Aorta (tissue), 5 donors: ENCODE measurements at regions not wholly inside any gene's neighbourhood (a gene's known extent, or its start where the extent isn't known, plus 50 kb on each side); places are given as distances from the start of the nearest gene placed in this dataset.

ENCODE experiments used
- ATAC-seq: fragments of 200-7000 bp; cut with Tn5 transposase; one replicate; pipeline ENCODE4 v1.9.1; 2022; ENCODE audit warnings: moderate library complexity; ENCODE audit not compliant: low FRiP score
- DNase-seq, 2 donors: peaks; one replicate each; pipeline ENCODE4 v3.0.0-alpha.2; 2020
- H3K27ac ChIP-seq, 2 donors: one replicate each; pipeline ENCODE4 v1.5.1; 2013; ENCODE audit warnings: low read length in 2 of 2, mild to moderate bottlenecking in 2 of 2, moderate library complexity in 2 of 2, control low read depth in 1 of 2, inconsistent platforms in 1 of 2, low read depth in 1 of 2
- H3K27me3 ChIP-seq, 2 donors: one replicate each; pipeline ENCODE4 v1.6.1; 2013; ENCODE audit warnings: control low read depth in 1 of 2, low read length in 1 of 2, mild to moderate bottlenecking in 1 of 2, moderate library complexity in 1 of 2; ENCODE audit not compliant: insufficient read depth in 2 of 2, control insufficient read depth in 1 of 2
- H3K36me3 ChIP-seq, 2 donors: one replicate each; pipeline ENCODE4 v1.6.1; 2013; ENCODE audit warnings: control low read depth in 1 of 2, low read length in 1 of 2, mild to moderate bottlenecking in 1 of 2; ENCODE audit not compliant: insufficient read depth in 2 of 2, control insufficient read depth in 1 of 2
- H3K4me1 ChIP-seq, 2 donors: one replicate each; pipeline ENCODE4 v1.6.1; 2013; ENCODE audit warnings: low read length in 2 of 2, control low read depth in 1 of 2, mild to moderate bottlenecking in 1 of 2, moderate library complexity in 1 of 2; ENCODE audit not compliant: insufficient read depth in 2 of 2, control insufficient read depth in 1 of 2
- H3K4me3 ChIP-seq, 2 donors: one replicate each; pipeline ENCODE4 v1.5.1; 2013; ENCODE audit warnings: low read length in 2 of 2, control low read depth in 1 of 2, mild to moderate bottlenecking in 1 of 2
- H3K9me3 ChIP-seq: one replicate; pipeline ENCODE4 v1.6.1; 2013; ENCODE audit warnings: mild to moderate bottlenecking, low read length; ENCODE audit not compliant: control insufficient read depth
- WGBS, 2 donors: extraction: QIAGEN DNeasy Blood & Tissue Kit; methylation state at CpG; one replicate each; pipeline ENCODE4 v1.1.7; 2013; 5-methylcytosine and 5-hydroxymethylcytosine counted together
- intact Hi-C, 2 donors: fragments of 100-400 bp; cut with DNase I; formaldehyde crosslinking; loops; one replicate each; pipeline versions ENCODE4 v1.14.2 to v1.15.0; 2022
- donor health status: healthy with polysubstance abuse.
- donor health status: Bipolar disorder and iron deficiency.
- donor health status: DM: no; HTN: no; CAD: no.
- donor health status: DM: no; HTN: no; CAD: no.
- donor health status: DM: yes; HTN: yes; CAD: no.

DNA sequence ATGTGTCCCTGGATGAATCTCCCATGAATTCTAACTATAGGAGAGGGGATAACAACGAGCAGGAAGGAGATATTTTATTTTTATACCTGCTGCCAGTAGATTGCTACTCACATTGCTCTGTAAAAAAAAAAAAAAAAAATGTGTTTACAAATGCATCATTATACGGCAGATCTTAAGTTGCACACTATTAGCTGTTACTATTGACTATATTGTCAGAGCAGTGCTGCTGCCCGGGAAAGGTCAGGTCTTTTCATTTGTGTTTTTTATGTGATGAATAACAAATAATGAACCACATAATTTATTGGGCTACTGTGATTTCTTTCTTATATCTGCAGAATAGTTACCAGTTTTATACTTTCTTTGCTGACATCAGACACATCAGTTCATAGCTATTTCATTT lies 393.3 kb downstream of the C6orf118 start:
- H3K4me3 ChIP-seq: no peak overlapping the region
- H3K27ac ChIP-seq: no peak overlapping the region
- DNase-seq (no peak), ATAC-seq (no peak)
- no peaks in the 10 kb centered on the region for H3K4me1 ChIP-seq
- WGBS, 2 donors: 83 to 89% methylated on average over 3 of the region's 3 CpGs
- H3K36me3 ChIP-seq: no peaks in the 10 kb centered on the region
- no peaks in the 10 kb centered on the region for H3K27me3 ChIP-seq
- H3K9me3 ChIP-seq: peaks cover 5% of the 10 kb centered on the region
- intact Hi-C loops: no loop called here

DNA sequence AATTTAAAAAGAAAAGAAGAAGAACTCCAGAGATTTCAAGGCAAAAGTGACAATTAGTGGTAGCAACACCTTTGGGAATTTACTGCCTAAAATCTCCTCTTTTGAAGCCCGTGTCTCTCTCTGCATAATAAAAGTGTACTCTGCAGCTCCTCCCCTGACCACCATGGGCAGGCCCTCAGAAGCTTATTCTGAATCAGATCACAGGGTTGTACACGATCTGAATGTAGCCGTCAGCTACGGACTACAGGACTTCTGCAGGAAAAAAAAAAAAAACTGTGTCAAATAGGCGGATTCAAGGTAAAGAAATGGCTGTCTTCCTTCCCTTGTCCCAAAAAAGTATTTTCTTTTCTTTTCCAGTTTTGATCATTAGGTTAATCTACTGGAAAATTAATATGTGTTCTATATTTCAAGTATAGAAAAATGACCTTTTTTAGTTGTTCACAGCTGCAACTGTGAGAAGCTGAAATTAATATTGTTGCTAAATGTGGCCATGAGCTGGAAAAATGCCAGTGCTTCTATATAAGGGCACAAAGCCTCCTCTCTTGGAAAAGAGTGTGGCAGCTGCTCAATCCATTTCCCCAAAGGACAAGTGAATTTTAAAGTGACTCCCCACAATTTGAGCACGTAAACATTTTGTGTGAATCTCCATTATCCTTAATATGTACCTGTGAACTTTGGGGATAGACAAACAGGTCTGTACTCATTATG lies 397.4 kb downstream of the C6orf118 start:
- 4 to 12% methylated on average over 6 of the region's 6 CpGs for WGBS, 2 donors
- ATAC-seq (no peak), DNase-seq (no peak)
- Histone ChIP-seq H3K27me3 (no peaks in the 10 kb centered on the region), H3K9me3 (peaks cover 2% of the 10 kb centered on the region), H3K4me1 (no peaks in the 10 kb centered on the region), H3K4me3 (peak overlapping the region in 1 of 2 donors; percentile 36), H3K36me3 (no peaks in the 10 kb centered on the region), H3K27ac (no peak overlapping the region)
- intact Hi-C loops: no loop called here

DNA sequence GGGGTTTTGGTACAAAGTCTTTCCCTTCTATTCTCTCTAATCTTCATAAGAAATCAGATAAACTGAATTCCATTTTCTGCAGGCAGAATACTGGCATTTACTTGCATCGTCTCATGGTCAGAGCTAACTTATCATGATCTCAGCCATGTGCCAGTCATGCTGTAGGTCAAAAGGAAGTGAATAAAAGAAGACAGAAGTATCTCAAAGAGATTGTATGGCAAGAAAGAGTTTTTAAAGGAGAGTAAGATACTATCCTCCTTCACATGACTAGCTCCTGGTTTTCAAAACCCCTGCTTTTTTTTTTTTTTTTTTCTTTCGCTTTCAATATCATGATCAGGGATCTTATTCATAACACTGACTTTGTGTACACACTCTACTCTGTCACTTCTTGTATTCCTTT lies 398.3 kb downstream of the C6orf118 start:
- Histone ChIP-seq H3K36me3 (no peaks in the 10 kb centered on the region), H3K4me1 (no peaks in the 10 kb centered on the region), H3K27ac (no peak overlapping the region), H3K4me3 (peak overlapping the region in 1 of 2 donors; percentile 36), H3K9me3 (no peaks in the 10 kb centered on the region), H3K27me3 (no peaks in the 10 kb centered on the region)
- WGBS, 2 donors: 42 to 50% methylated on average over 2 of the region's 2 CpGs
- ATAC-seq: no peak
- intact Hi-C loops: no loop called here
- DNase-seq: no peak

DNA sequence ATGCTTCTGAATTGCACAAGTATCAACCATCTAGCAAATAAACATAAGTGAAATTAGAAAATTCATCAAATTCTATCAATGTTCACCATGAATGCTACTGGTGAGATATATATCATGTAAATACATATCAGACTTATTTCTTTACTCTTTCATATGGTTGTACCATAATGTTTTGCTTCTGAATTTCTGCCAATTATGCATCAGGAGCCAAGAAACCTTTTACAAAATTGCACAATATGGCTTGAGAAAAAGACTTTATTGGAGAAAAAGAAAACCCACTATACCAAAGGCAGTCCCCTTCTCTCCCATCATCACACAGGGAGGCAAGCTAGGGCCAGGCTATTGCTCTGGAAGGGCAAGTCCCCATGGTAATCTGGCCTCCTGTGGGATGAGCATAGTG lies 402.6 kb downstream of the C6orf118 start:
- no peak for ATAC-seq
- no peaks in the 10 kb centered on the region for H3K36me3 ChIP-seq
- no peak overlapping the region for H3K27ac ChIP-seq
- no peaks in the 10 kb centered on the region for H3K4me1 ChIP-seq
- intact Hi-C loops: no loop called here
- H3K27me3 ChIP-seq: no peaks in the 10 kb centered on the region
- DNase-seq: no peak
- no peaks in the 10 kb centered on the region for H3K9me3 ChIP-seq
- no peak overlapping the region for H3K4me3 ChIP-seq

DNA sequence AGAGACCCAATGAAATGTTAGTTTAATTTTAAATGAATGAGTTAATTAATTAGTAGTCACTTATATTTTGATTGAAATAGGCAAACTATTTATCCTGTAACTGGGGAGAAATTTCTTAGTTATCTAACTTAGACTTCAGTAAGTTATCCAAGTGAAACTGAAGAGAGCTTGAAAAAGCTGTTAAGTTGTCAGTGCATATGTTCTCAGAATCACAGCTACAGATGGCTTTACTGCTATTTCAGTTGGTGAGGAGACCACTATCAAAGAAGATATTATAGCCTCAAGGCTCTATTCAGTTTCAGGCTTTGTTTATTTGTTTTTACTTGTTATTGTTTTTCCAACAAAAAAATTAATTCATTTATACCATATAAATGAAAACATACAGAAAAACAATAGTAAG lies 404.1 kb downstream of the C6orf118 start:
- no peak overlapping the region for H3K27ac ChIP-seq
- no peaks in the 10 kb centered on the region for H3K36me3 ChIP-seq
- no peak for ATAC-seq
- no peaks in the 10 kb centered on the region for H3K4me1 ChIP-seq
- no peaks in the 10 kb centered on the region for H3K27me3 ChIP-seq
- H3K9me3 ChIP-seq: no peaks in the 10 kb centered on the region
- no peak for DNase-seq
- no peak overlapping the region for H3K4me3 ChIP-seq
- intact Hi-C loops: no loop called here

DNA sequence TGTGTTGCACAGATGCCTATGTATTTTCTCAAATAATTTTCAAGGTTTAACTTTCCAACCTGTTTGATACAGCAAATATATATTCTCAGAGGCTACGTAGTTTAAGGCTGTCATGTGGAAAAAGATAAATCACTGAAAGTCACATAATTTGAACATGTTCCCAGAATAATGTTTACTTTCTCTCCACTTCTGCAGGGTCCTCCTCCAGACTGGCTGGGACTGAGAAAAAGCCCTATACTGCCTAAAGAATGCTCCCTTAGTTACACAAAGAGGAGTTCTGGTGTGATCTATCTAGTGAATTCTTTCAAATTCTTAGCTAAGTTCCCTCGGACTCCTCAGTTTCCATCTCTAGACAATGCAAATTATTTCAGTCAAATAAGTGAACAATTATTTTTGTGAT lies 411.0 kb downstream of the C6orf118 start:
- no peak for DNase-seq
- Histone ChIP-seq H3K4me1 (no peaks in the 10 kb centered on the region), H3K27me3 (no peaks in the 10 kb centered on the region), H3K36me3 (no peaks in the 10 kb centered on the region), H3K27ac (no peak overlapping the region), H3K4me3 (no peak overlapping the region), H3K9me3 (no peaks in the 10 kb centered on the region)
- 6 to 12% methylated on average over 2 of the region's 2 CpGs for WGBS, 2 donors
- ATAC-seq: no peak
- intact Hi-C loops: no loop called here

DNA sequence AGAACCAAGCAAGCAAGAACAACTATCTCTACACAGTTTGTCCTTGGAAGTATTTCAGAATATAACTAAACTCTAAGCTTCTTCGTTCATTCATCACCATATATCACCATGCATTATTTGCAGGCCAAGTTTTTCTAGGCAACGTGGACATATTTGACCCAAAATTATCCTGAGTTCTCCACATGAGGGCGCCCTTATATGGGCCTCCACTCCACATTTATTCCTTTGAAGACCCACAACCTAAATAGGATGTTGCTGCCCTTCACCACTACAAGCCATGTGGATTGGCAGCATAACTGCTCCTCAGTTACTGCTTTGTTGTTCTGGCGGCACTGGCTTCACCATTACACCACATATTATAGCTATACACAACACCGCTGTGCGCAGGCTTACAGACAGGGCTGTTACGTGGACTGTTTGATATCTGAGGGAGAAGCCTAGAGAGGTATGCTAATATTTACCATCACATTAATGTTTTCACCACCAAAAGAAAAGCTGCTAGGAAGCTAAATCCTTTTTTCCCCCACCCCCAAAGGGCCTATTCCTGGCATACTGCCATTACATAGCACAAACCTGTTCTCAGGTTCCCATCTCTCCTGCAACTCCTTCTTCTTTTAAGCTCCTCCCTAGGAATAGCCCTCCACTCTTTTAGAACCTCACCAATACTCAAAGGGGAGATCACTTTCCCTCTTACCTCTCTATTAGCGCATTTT lies 411.7 kb downstream of the C6orf118 start:
- no peaks in the 10 kb centered on the region for H3K4me1 ChIP-seq
- no peak for ATAC-seq
- WGBS, 2 donors: 78 to 83% methylated on average over 8 of the region's 8 CpGs
- DNase-seq: no peak
- intact Hi-C loops: no loop called here
- H3K4me3 ChIP-seq: no peak overlapping the region
- no peak overlapping the region for H3K27ac ChIP-seq
- no peaks in the 10 kb centered on the region for H3K27me3 ChIP-seq
- H3K9me3 ChIP-seq: no peaks in the 10 kb centered on the region
- no peaks in the 10 kb centered on the region for H3K36me3 ChIP-seq

DNA sequence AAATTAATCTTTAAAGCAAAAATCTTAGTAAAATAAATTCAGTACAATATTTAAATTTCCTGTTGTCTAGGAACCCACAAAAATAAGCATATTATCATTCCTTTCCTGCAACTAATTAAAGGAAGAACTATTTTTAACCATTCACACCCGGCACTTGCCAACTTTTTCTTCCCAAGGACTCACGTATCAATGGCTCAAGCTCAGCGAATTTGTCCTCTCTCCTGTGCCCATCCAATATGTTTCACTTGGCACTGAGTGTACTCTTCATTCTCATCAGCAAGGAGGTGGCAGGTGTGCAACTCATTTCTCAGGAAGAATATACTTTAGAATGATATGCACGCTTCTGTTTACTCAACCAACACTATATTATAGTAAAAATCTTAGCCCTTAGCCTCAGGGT lies 419.4 kb downstream of the C6orf118 start:
- H3K27ac ChIP-seq: no peak overlapping the region
- H3K36me3 ChIP-seq: no peaks in the 10 kb centered on the region
- H3K4me1 ChIP-seq: no peaks in the 10 kb centered on the region
- WGBS, 2 donors: 68 to 82% methylated on average over 4 of the region's 4 CpGs
- H3K4me3 ChIP-seq: no peak overlapping the region
- H3K9me3 ChIP-seq: no peaks in the 10 kb centered on the region
- no peak for DNase-seq
- intact Hi-C loops: no loop called here
- ATAC-seq: no peak
- H3K27me3 ChIP-seq: peaks cover 0 to 2% of the 10 kb centered on the region in 2 donors

DNA sequence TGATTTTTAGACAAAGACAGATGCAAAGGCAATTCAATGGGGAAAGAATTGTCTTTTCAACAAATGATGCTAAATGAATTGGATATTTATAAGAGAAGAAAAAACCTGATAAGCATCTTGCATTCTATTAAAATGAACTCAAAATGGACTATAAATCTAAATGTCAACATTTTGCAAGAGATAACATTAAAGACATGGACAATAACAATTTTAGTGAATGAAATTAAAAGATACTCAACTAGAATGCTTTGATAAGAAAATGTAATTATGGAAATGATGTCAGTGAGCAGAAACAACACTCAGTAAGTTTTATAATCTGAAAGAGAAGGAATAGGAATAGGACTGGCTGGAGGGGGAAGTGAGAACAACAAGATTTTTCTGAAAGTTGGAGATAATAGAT lies 421.7 kb downstream of the C6orf118 start:
- Histone ChIP-seq H3K36me3 (no peaks in the 10 kb centered on the region), H3K4me3 (no peak overlapping the region), H3K4me1 (no peaks in the 10 kb centered on the region), H3K27me3 (peaks cover 0 to 2% of the 10 kb centered on the region in 2 donors), H3K27ac (no peak overlapping the region), H3K9me3 (no peaks in the 10 kb centered on the region)
- ATAC-seq: no peak
- no peak for DNase-seq
- intact Hi-C loops: no loop called here
